GM12878 (cell line): ENCODE measurements at regions not wholly inside any gene's neighbourhood (a gene's known extent, or its start where the extent isn't known, plus 50 kb on each side); places are given as distances from the start of the nearest gene placed in this dataset.

Experiments used
- KDM1A ChIP-seq: fragments of 200-600 bp; sonication (generic); IDR thresholded peaks from 2 replicates; pipeline ENCODE4 v1.6.1; 2016; ENCODE audit warnings: borderline replicate concordance
- POLR2A ChIP-seq: IDR thresholded peaks from 2 replicates; pipeline ENCODE4 v1.6.1; 2011; ENCODE audit warnings: low read depth, mild to moderate bottlenecking, low read length
- SMC3 ChIP-seq: IDR thresholded peaks from 2 replicates; pipeline ENCODE4 v1.6.1; 2011; ENCODE audit warnings: low read length, improper control_type of control experiment, borderline replicate concordance
- TAF1 ChIP-seq: IDR thresholded peaks from 2 replicates; pipeline ENCODE4 v1.6.1; 2011; ENCODE audit warnings: mild to moderate bottlenecking, low read depth, low read length, borderline replicate concordance
- ZNF274 ChIP-seq: IDR thresholded peaks from one replicate; pipeline ENCODE4 v1.8.0; 2011; ENCODE audit not compliant: insufficient read length, insufficient read depth
- ZSCAN29 ChIP-seq: fragments of 450-650 bp; IDR thresholded peaks from 2 replicates; pipeline ENCODE4 v1.6.1; 2017; ENCODE audit warnings: mild to moderate bottlenecking, moderate library complexity
- TF ChIP-seq, protein P1 (sequence below): fragments of 450-650 bp; IDR thresholded peaks from 2 replicates; pipeline ENCODE4 v1.6.1; 2017; ENCODE audit warnings: antibody characterized with exemption, mild to moderate bottlenecking, moderate library complexity
- TF ChIP-seq, protein P2 (sequence below): IDR thresholded peaks from 2 replicates; pipeline ENCODE4 v1.6.1; 2012; ENCODE audit warnings: mild to moderate bottlenecking, low read depth, low read length
- TF ChIP-seq, protein P3 (sequence below): IDR thresholded peaks from 2 replicates; pipeline ENCODE4 v1.6.1; 2012; ENCODE audit warnings: low read depth, low read length, improper control_type of control experiment
- TF ChIP-seq, protein P4 (sequence below), 3 experiments: IDR thresholded peaks in 2 of 3; conservative IDR thresholded peaks in 1 of 3; 2 replicates each; pipeline ENCODE4 v1.5.1; 2011; ENCODE audit warnings: low read depth in 3 of 3, low read length in 3 of 3, mild to moderate bottlenecking in 3 of 3, control low read depth in 2 of 3, moderate library complexity in 2 of 3, inconsistent platforms in 1 of 3, mixed read lengths in 1 of 3; ENCODE audit not compliant: control insufficient read depth in 2 of 3, insufficient read depth in 1 of 3; ENCODE audit errors: extremely low read depth in 1 of 3

DNA sequence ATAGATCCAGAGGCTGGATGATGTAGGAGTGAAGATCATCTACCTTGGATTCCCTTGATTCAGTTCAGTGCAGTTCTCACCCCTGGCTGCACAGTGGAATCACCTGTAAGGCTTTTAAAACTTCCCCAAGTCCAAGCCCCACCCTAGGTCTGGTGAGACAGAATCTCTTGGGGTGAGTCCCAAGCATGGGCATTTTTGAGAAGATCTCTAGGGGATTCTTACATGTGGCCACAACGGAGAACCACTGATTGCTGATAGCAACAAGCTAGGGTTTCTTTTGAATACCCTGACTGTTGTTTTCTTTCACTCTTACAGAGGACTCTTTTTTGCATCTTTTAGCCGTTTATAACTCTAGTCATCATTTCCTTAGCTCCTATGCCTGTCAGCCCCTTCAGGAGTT, 204.9 kb upstream of the RASGRP1 start:
- TF ChIP-seq SMC3 (no peak), ZSCAN29 (no peak), KDM1A (no peak), ZNF274 (no peak), TAF1 (no peak), POLR2A (no peak)
- TF ChIP-seq, protein P1, sequence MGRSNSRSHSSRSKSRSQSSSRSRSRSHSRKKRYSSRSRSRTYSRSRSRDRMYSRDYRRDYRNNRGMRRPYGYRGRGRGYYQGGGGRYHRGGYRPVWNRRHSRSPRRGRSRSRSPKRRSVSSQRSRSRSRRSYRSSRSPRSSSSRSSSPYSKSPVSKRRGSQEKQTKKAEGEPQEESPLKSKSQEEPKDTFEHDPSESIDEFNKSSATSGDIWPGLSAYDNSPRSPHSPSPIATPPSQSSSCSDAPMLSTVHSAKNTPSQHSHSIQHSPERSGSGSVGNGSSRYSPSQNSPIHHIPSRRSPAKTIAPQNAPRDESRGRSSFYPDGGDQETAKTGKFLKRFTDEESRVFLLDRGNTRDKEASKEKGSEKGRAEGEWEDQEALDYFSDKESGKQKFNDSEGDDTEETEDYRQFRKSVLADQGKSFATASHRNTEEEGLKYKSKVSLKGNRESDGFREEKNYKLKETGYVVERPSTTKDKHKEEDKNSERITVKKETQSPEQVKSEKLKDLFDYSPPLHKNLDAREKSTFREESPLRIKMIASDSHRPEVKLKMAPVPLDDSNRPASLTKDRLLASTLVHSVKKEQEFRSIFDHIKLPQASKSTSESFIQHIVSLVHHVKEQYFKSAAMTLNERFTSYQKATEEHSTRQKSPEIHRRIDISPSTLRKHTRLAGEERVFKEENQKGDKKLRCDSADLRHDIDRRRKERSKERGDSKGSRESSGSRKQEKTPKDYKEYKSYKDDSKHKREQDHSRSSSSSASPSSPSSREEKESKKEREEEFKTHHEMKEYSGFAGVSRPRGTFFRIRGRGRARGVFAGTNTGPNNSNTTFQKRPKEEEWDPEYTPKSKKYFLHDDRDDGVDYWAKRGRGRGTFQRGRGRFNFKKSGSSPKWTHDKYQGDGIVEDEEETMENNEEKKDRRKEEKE = no peak
- TF ChIP-seq, protein P2, sequence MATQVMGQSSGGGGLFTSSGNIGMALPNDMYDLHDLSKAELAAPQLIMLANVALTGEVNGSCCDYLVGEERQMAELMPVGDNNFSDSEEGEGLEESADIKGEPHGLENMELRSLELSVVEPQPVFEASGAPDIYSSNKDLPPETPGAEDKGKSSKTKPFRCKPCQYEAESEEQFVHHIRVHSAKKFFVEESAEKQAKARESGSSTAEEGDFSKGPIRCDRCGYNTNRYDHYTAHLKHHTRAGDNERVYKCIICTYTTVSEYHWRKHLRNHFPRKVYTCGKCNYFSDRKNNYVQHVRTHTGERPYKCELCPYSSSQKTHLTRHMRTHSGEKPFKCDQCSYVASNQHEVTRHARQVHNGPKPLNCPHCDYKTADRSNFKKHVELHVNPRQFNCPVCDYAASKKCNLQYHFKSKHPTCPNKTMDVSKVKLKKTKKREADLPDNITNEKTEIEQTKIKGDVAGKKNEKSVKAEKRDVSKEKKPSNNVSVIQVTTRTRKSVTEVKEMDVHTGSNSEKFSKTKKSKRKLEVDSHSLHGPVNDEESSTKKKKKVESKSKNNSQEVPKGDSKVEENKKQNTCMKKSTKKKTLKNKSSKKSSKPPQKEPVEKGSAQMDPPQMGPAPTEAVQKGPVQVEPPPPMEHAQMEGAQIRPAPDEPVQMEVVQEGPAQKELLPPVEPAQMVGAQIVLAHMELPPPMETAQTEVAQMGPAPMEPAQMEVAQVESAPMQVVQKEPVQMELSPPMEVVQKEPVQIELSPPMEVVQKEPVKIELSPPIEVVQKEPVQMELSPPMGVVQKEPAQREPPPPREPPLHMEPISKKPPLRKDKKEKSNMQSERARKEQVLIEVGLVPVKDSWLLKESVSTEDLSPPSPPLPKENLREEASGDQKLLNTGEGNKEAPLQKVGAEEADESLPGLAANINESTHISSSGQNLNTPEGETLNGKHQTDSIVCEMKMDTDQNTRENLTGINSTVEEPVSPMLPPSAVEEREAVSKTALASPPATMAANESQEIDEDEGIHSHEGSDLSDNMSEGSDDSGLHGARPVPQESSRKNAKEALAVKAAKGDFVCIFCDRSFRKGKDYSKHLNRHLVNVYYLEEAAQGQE = no peak
- TF ChIP-seq, protein P3, sequence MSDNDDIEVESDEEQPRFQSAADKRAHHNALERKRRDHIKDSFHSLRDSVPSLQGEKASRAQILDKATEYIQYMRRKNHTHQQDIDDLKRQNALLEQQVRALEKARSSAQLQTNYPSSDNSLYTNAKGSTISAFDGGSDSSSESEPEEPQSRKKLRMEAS = no peak
- TF ChIP-seq, protein P4, sequence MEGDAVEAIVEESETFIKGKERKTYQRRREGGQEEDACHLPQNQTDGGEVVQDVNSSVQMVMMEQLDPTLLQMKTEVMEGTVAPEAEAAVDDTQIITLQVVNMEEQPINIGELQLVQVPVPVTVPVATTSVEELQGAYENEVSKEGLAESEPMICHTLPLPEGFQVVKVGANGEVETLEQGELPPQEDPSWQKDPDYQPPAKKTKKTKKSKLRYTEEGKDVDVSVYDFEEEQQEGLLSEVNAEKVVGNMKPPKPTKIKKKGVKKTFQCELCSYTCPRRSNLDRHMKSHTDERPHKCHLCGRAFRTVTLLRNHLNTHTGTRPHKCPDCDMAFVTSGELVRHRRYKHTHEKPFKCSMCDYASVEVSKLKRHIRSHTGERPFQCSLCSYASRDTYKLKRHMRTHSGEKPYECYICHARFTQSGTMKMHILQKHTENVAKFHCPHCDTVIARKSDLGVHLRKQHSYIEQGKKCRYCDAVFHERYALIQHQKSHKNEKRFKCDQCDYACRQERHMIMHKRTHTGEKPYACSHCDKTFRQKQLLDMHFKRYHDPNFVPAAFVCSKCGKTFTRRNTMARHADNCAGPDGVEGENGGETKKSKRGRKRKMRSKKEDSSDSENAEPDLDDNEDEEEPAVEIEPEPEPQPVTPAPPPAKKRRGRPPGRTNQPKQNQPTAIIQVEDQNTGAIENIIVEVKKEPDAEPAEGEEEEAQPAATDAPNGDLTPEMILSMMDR (IDR thresholded peaks at IDR 0.05 in 2 of 3, conservative IDR thresholded peaks at IDR 0.05 in 1 of 3; ENCODE audit: control insufficient read depth in 2 of 3, extremely low read depth in 1 of 3, insufficient read depth in 1 of 3, low read depth in 3 of 3, low read length in 3 of 3) = no peak
